Activated CD4-positive, alpha-beta T cell treated with anti-CD3 and anti-CD28 coated beads, Interleukin-2, amount 50 U/mL, for 16 hours (primary cell): ENCODE measurements at regions not wholly inside any gene's neighbourhood (a gene's known extent, or its start where the extent isn't known, plus 50 kb on each side); places are given as distances from the start of the nearest gene placed in this dataset.
"Not testable (repeated sequence)": the region's sequence is repeated elsewhere in the genome, so short reads cannot be mapped to it uniquely, and the experiment has no call there.

ENCODE experiments used
- DNase-seq: peaks from one replicate; pipeline ENCODE4 v3.0.0-alpha.2; 2020

DNA sequence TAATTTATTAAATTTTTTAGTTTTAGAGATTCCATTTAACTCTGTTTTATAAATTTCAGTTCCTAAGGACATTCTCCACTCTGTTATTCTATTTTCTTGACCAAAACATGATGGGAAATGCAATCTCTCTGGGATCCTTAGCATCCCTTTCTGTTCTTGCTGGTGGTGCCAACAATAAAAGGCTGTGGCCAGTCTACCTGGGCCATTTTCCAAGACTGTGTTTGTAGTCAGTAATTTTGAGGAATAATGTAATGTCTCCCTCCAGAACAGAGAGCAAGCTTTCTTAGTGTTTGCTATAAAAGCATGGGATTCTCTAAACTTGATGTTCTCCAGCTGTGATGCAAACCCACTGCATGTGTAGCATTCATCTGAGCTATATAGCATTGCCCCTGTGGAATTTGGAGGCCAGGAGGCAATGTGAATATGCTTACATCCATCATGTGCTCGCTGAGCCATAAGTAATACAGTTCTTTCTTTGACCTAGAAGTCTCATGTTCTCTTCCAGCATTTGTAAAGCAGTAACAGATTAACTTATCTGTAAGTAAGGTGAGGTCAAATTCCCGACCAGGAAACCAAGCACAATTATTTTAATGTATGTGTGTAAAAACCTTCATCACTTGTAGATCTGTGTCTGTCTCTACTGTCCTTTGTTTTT is 211.5 kb upstream of the TAS2R1 start:
- DNase-seq = no peak

DNA sequence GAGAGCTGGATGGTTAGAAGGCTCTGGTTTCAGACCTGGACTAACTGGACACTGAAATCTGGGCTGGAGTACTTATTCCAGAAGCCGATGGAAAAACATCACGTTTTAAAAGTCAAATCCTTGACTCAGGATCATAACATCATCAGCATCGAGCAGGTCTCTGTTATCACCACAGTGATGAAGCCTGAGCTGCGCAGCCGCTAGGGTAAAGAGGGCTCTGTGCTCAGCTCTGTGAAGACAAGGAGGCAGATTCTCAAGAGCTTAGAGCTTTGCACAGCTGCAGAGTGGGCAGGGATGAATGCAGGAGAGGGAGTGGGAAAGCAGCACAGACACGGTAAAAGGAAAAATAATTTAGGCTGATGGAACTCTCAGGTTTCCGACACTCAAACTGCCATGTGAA is 208.8 kb upstream of the TAS2R1 start:
- no peak for DNase-seq

DNA sequence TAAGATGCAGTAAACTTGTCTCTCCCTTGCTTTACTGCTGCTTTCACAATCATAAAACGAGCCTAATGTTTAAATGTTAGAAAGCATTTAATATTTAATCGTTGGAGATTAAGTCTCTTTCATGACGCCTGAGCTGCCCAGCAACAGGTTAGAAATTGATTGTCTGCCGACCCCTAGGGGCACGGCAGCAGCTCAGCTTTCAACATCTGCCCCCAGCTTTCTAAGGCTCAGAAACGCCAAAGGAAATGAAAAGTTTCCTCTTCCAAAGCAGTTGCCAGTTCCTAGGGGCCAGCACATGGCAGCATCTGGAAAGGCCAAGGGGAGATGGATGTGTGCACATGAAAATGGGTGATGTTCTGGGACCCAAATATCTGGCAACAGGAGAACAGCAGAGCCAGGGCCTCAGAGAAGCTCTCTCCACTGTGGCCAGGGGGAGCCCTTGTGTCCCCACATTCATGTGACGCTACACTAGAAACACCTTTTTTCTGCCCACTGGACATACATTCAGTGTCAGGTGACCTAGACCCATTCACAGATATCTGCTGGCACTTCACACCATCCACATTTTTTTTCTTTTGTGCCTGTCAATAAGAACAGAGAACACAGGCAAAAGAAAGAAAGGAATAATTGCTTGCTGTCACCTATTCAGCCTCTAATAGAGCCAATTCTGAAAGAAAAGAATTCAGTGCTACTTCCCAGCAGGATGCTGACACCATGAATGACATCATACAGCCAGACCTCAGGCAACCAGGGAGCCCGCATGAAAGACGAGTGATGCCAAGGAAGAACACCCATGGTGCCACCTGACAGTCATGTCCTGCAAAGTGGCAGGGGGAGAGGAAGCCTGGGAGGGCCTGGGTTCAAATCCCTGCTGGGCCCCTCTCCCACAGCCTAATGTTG is 205.0 kb upstream of the TAS2R1 start:
- DNase-seq = no peak

DNA sequence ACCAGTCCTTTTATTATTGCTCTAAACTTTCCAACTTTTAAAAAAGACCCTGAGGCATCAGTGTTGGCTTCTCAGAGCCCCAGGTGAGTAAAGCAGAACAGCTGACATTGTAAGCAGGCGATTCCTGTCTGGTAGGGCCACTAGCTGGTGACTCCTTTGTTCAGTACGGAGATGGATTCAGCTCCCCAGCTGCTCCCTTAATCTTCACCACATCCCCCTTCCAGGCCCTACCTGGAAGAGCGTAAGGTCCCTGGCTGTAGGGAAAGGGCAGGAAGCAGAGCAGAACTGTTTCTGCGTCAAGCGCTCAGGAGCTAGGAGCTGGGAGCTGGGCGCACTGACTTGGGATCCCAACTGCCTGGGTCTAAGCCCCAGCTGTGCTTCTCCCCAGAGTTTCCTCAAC is 203.7 kb upstream of the TAS2R1 start:
- DNase-seq = no peak

DNA sequence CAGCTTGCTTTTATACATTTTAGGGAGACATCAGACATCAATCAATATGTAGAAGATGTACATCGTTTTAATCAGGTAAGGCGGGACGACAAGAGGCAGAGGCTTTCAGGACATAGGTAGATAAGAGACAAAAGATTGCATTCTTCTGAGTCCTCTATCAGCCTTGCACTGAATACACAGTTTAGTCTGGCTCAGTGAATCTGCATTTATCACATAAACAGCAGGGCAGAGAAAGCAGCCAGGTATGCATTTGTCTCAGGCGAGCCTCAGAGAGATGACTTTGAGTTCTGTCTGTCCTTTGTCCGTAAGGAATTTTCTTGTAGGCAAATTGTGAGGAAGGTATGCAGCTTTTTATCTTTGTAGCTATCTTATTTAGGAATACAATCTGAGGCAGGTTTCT is 202.8 kb upstream of the TAS2R1 start:
- no peak for DNase-seq

DNA sequence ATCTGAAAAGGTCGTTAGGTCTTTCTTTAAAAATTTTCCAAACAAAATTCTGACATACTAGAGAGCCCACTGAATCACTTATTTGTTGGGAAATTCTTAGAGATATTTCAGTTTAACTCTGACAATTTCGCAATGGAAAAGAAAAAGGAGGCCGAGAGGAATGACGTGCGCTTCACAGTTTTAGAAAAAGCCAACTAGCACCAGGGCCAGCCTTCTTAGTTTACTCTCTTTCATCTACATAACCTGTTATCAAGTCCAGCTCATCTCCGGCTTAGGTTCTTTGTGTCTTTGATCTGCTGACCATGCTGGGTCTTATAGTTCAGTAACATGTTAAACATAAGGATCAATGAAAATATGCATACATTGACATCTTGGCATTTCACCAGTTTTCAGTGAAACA is 201.7 kb upstream of the TAS2R1 start:
- no peak for DNase-seq

DNA sequence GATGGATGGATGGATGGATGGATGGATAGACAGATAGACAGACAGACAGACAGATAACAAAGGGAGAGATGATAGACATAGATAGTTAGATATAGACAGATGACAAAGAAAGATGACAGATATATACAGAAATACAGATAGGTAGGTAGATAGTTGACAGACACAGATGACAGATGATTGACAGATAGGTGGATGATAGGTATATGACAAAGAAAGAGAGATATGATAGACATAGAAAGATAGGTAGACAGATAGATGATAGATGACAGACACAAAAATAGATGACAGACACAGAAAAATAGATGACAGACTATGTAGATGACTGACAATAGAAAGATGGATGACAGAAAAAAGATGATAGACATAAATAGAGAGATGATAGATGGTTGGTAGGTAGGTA is 200.0 kb upstream of the TAS2R1 start:
- no peak for DNase-seq

DNA sequence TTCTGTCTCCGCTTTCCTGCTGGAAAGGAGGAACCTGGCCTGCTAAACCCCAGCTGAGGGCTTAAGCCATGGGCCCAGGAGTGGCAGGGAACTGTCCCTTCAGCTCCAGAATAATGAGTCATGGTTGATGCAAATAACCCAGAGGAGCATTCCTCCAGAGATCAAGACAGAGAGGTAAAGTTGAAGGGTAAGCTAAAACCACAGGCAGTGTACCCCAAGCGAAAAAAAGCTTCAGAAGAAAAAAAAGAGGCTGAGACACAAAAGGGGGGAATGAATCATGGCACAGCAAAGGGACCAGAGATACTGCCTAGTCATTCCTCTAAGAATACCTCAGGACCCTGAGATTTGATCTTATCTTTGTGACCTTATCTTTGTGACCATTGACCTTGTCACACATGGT is 199.5 kb upstream of the TAS2R1 start:
- DNase-seq = no peak

DNA sequence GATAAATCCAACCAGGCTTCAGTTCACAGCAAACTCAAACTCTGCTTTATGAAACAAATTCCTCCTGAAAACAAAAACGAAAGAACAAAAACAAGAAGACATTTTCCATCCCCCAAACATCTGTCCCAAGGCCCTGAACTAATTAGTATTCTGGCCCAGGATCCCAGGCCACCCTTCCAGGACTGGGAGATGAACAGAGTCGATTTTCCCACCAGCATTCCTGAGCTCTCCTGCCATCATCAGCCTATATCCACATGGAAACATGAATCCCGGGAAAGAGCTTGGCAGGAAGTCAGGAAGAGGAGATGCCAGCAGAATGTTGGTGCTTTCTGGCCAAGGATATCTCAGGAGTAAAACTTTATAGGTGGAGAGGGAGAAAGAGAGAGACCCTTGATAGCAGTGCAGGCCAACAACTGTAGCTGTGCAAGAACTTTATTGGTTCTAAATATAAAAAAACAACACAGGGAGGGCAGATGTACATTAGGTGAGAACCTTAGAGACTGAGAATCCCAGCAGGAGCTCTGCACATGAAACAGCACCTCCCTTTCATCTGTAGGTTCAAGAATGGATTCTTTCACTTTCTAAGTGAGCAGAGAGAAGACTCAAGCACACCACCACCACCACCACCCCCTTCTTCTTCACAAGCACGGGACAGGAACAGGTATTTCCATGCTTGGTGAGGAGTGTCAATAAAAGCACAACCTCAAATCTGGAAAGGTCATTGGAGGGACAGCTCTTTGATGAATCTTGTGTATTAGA is 190.7 kb upstream of the TAS2R1 start:
- no peak for DNase-seq

DNA sequence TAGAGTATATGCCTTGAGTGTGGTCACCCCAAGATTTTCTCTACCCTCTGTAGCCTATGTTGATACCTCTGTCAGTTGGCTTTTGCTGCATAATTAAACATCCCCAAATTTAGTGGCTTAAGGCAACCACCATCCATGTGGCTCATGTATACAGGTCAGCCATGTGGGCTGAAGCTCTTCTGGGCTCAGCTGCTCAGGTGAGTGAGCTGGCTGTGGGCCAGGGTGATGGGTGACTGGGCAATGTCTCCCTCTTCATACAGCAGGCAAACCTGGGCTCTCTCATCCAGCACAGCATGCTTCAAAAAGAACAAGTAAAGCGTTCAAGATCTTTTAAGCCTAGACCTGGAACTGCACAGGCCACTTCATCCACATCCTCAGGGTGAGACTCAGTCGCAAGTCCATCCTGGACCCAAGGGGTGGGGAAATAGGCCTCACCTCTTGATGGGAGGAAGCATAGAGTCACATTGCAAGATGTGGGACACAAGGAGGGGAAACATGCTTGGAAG is 188.2 kb upstream of the TAS2R1 start:
- DNase-seq = no peak

DNA sequence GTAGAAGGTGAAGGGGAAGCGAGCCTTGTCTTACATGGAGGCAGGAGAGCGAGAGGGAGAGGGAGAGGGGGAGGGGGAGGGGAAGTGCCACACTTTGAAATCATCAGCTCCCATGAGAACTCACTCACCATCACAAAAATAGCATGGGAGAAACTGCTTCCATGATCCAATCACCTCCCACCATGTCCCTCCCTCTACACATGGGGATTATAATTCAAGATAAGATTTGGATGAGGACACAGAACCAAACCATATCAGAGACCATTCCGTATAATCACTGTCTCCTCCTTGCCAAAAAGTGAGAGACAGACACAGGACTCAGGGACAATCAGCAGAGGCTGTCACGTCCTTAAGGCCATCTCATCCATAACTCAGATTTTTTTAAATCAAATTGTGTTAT is 187.7 kb upstream of the TAS2R1 start:
- no peak for DNase-seq

DNA sequence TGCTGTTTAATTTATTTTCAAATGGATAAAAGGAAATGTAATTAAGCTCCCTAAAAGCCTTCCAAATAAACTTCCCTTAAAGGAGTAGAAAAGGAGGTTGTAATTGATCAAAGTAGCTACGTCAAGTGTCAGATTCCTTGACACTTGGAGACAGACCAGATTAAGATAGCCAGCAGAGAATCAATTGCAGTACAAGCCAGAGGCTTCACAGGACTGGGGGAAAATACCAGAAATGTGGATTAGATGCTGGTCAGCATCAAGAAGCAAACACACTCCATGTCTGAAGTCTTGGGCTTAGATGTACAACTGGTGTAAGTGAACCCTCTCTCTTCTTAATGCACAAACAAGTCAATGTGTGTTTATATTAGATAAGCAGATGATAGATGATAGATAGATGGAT is 184.9 kb upstream of the TAS2R1 start:
- DNase-seq = no peak

DNA sequence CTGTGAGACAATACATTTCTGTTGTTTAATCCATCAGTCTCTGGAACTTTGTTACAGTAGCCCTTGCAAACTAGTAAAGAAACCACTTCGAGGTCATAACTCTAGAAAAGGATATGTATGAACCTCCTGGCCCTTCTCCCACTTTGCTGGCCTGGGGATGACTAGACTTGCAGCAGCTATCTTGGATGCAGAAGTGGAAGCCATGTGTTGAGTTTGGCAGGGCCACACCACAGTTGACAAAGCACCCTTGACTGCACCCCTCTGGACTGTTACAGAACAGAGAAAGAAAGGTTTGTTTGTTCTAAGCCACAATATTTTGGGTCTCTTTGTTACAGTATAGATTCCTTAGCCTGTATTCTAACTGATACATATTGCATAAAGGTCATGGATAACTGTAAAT is 183.2 kb upstream of the TAS2R1 start:
- no peak for DNase-seq

DNA sequence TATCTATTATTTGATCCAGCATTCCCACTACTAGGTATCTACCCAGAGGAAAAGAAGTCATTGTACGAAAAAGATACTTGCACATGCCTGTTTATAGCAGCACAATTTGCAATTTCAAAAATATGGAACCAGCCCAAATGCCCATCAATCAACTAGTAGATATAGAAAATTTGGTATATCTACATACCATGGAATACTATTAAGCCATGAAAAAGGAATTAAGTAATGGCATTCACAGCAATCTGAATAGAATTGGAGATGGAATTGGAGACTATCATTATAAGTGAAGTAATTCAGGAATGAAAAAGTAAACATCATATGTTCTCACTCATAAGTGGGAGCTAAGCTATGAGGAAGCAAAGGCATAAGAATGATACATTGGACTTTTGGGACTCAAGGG is 177.2 kb upstream of the TAS2R1 start:
- not testable (repeated sequence) for DNase-seq

DNA sequence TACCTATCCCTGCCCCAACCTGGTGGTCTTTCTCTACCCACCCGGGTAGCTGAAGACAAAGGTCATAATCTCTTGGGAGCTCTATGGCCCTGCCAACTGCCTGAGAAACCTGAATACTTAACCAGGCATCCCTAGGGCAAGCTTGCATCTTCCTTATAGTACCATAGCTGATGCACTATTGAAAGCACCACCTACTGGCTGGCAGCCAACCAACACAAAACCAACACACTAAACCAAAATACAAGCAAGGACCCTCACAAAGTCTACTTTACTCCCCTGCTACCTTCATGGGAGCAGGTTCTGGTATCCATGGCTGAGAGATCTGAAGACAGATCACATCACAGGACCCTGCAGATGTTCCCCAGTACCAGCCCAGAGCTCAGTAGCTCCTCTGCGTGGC is 171.8 kb upstream of the TAS2R1 start:
- DNase-seq = no peak

DNA sequence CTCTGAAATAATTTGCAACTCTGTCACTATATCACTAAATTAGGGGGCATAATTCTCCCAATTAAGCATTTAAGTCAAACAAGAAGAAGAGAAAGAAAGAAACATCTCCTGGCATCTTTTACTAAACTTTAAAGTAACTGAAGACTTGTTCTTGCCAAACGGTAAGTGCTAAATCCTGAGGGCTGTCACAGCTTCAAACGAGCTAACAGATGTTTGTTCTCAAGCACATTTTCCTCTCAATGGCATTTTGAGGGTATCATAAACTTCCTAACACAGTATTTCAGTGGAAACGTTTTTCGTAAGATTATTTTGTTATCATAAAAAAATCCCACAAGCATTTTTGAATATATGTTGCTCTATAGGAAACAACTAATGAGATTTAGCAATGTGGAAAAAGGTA is 169.5 kb upstream of the TAS2R1 start:
- no peak for DNase-seq

DNA sequence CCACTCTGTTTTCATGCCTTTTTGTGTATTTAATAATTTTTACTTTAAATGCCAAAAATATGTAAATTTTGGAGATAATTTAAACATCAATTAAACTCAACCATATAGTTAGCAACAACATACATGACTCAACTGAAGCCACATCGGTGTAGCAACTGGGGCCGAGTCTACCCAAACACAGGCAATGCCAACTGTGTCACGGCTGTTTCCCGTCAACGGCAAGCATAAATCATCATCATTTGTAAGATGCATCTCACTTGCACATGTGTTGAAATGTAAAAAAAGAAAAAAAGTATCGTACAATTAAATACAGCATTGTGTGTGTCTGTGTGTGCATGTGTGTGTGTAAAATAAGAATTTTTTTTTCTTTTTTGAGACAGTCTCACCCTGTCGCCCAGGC is 160.1 kb upstream of the TAS2R1 start:
- DNase-seq = no peak

DNA sequence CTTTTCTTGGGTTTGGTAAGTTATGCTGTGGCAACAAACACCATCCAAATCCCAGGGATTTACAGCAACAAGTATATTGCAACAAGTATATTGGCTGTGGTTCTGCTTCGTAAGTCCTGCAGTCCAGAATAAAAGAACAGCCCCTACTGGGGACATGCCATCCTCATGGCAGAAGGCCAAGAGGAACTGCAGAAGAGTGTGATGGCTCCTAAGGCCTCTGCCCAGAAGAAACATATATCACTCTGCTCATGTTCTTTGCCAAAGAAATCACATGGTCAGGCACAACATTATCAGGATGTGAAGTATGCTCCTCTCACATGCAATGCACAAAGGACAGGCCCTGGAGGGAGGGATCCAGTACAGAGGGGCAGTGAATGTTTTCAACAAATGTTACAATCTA is 159.6 kb upstream of the TAS2R1 start:
- DNase-seq = no peak

DNA sequence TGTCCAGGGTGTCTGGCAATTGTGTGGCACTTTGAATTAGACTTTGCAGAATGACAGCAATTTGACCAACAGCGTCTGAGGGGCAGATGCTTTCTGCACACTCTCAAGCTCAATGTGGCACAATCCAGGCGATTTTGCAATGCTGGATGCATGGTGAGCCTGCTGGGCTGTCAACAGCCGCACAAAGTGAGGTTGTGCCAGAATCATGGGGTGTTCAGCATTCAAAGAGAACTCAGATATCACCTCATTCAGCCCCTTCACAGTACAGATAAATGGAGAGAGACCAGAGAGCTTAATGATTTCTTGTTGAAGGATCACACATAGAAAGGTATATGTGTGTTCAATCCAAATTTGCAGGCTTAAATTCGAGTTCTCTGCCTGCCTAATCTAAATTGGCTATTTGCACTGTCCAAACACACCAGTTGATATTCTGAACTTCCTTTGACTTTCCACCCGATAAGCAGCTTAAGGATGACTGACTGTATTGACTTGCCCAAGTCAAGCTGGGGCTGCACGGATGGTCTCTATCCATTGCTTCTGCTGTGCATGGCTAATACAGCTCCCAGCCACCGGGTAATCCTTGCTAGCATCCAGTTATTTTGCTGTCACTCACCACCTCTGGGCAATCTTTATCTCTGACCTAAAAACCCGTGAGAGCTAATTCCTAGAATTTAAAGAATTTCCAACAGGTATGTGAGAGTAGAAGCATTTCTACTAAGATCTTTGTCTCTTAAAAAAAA is 157.9 kb upstream of the TAS2R1 start:
- no peak for DNase-seq

DNA sequence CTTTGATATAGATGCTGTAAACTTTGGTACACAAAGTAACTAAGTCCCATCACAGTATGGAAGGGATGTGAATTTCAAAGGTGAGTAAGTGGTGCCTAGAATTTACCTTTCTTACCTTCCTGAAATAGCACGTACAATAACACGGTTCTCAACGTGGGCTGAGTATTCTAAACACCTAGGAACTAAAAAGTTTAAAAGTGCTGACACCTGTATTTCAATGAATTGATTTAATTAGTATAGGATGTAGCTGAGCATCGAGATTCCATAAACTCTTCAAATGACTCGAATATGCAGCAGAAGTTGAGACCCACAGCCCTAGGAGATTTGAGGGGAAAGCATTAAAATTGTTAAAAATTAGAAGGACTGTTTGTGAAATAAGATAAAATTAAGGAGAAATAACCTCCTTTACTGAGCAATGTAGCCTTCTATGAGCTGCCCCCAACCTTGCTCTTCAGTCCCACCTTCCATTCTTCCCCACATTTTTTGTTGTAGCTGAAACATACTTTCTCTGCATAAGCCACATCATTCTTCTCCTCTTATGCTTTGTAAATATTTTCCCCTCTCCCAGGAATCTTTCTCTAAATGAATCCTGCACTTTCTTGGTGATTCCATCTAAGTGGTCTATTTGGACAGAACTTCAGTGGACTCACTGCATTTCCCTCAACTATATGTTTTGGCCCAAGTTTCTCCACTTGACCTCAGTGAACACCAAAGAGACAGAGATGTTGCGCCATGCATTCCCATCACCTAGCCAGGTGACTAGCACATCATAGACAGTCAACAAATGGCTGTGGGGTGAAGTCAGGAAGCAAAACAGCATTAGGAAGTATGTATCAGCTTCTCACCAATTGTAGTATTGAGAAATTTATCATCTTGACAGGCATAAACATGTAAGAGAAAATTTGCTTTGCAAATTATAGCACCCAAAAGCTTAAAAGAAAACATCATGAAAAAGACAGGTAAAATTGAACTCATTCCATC is 156.5 kb upstream of the TAS2R1 start:
- DNase-seq = no peak

DNA sequence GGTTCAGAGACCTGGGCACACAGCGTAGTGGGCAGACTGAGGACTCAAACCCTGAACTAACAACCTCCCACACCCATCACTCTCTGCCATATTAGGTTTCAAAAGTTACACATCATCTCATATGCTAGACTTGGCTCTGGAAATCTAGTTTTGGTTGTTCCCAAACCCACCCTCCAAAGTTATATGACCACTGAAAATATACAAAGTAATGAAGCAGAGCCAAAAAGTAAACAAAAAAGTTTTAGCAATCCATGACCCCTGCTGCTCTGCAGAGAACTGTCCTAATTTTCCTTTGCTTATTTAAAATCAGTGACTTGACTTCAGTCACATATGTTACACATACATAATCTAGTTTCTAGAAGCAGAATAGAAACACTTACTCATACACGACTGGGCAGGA is 155.6 kb upstream of the TAS2R1 start:
- DNase-seq = no peak

DNA sequence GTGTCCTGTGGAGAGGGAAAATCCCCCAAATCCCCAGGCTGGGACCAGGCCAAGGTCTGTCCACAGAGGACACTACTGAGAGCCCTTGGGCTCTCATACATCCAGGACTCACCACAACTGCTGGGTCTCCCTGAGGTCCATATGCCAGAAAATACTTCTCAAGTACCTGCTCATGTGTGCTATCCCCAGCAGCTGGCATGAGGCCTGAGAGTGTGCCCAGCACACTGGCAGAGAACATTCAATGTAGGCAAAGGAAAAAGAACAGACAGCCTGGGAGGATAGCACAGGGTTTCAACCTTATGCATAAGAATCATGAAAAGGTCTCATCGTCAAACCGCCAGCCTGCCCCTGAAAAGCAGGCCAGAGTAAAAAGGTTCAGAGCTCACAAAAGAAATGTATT is 154.1 kb upstream of the TAS2R1 start:
- DNase-seq = no peak
